ENCODE measurements at regions not wholly inside any gene's neighbourhood (a gene's known extent, or its start where the extent isn't known, plus 50 kb on each side); places are given as distances from the start of the nearest gene placed in this dataset.

DNA sequence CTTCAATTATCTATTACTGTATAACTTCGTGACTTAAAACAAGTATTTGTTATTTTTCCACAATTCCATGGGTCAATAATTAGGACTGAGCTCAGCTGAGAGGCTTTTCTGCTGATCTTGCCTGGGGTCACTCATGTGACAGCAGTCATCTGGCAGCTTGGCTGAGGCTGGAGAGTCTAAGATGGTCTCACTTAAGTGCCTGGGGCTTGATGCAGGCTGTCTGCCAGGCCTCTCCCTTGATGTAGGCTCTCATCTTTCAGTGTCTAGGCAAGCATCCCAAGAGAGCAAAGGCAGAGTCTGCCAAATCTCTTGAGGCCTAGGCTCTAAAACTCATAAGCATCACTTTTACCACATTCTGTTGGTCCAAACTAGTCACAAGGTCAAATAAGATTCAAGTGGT lies 93.2 kb downstream of the NKX2-1 start:
- no peak for DNase-seq (ENCODE audit: low read depth, low spot score)
- RAD21 ChIA-PET (ENCODE audit: low non-redundant PET in 1 of 2, low total read pairs in 2 of 2, uncharacterized antibody in 2 of 2, unreplicated experiment in 2 of 2), result no interaction called here
- no TSS peak for BruUV-seq (replicated peaks)

DNA sequence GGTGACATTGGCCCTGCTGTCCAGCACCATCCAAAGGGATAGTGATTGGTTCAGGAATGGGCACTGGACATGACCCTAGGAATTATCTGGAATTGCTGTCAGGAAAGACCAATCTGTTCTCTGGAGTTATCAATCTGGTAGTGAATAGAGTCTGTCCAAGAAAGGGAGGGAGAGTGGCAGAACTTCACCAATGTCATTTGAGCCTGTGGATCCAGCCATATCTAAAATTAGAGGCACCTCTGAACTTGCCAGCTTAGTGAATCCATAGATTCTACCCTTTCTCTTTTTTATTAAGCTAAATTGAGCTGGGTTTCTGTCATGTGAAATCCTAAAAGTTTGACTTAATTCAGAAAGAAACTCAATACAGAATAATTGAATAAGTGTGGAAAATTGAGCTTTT lies 93.9 kb downstream of the NKX2-1 start:
- DNase-seq (ENCODE audit: low read depth, low spot score) (no peak), ATAC-seq (no peak)
- Histone ChIP-seq H2AFZ (ENCODE audit: low read depth, low read length, poor library complexity, severe bottlenecking) (no peak overlapping the region), H3K4me1 (ENCODE audit: control insufficient read depth in 1 of 2, insufficient read depth in 2 of 2, low read length in 2 of 2) (no peaks in the 10 kb centered on the region), H3K9ac (ENCODE audit: low read length) (no peak overlapping the region), H3K27ac (ENCODE audit: low read depth, low read length) (no peak overlapping the region), H3K9me3 (ENCODE audit: control insufficient read depth in 1 of 2, insufficient read depth in 1 of 2, low read depth in 1 of 2, low read length in 2 of 2) (no peaks in the 10 kb centered on the region), H3K27me3 (ENCODE audit: insufficient read depth, low read length) (0 out of 2 replicates have a peak, but pooled peaks cover 14% of the 10 kb centered on the region), H4K20me1 (ENCODE audit: insufficient read depth) (no peaks in the 10 kb centered on the region), H3K9me2 (ENCODE audit: insufficient read depth) (no peaks in the 10 kb centered on the region), H3K36me3 (ENCODE audit: control insufficient read depth in 1 of 2, insufficient read depth in 2 of 2, low read length in 2 of 2) (no peaks in the 10 kb centered on the region), H3K4me2 (ENCODE audit: low read length) (no peak overlapping the region), H3K79me2 (ENCODE audit: insufficient read depth, low read length) (no peaks in the 10 kb centered on the region), H3K4me3 (replicated peaks in 1 of 2; ENCODE audit: low read depth in 1 of 2, low read length in 2 of 2) (no peak overlapping the region)
- ChIA-PET RAD21 (ENCODE audit: low non-redundant PET in 1 of 2, low total read pairs in 2 of 2, uncharacterized antibody in 2 of 2, unreplicated experiment in 2 of 2) (no interaction called here), CTCF (no interaction called here), POLR2A (no interaction called here)
- BruUV-seq (replicated peaks), result no TSS peak
- intact Hi-C loops (cut with micrococcal nuclease), result no loop called here
- TF ChIP-seq YY1 (IDR thresholded peaks at IDR 0.05; ENCODE audit: extremely low read depth, insufficient replicate concordance, low read depth, low read length), result no peak
- no peak for TF ChIP-seq CBX3 (IDR thresholded peaks at IDR 0.05; ENCODE audit: low read depth)
- no peak for TF ChIP-seq ZNF274 (IDR thresholded peaks at IDR 0.05; ENCODE audit: low read depth, low read length)
- TF ChIP-seq SRF (IDR thresholded peaks at IDR 0.05; ENCODE audit: low read depth), result no peak
- TF ChIP-seq SP1 (IDR thresholded peaks at IDR 0.05; ENCODE audit: low read depth), result no peak
- no peak for TF ChIP-seq ATF3 (IDR thresholded peaks at IDR 0.05)
- no peak for TF ChIP-seq POLR2A (IDR thresholded peaks at IDR 0.05; ENCODE audit: borderline replicate concordance, extremely low read depth, insufficient read depth, insufficient read length)
- no peak for TF ChIP-seq ZFX (IDR thresholded peaks at IDR 0.05)
- TF ChIP-seq, protein P1, sequence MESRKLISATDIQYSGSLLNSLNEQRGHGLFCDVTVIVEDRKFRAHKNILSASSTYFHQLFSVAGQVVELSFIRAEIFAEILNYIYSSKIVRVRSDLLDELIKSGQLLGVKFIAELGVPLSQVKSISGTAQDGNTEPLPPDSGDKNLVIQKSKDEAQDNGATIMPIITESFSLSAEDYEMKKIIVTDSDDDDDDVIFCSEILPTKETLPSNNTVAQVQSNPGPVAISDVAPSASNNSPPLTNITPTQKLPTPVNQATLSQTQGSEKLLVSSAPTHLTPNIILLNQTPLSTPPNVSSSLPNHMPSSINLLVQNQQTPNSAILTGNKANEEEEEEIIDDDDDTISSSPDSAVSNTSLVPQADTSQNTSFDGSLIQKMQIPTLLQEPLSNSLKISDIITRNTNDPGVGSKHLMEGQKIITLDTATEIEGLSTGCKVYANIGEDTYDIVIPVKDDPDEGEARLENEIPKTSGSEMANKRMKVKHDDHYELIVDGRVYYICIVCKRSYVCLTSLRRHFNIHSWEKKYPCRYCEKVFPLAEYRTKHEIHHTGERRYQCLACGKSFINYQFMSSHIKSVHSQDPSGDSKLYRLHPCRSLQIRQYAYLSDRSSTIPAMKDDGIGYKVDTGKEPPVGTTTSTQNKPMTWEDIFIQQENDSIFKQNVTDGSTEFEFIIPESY (IDR thresholded peaks at IDR 0.05; ENCODE audit: extremely low read depth, insufficient replicate concordance, low read length), result no peak
- no peak for TF ChIP-seq TCF7L2 (IDR thresholded peaks at IDR 0.05; ENCODE audit: borderline replicate concordance, extremely low read depth, insufficient read depth, insufficient read length)
- TF ChIP-seq MAX (IDR thresholded peaks at IDR 0.05), result no peak
- TF ChIP-seq POLR2AphosphoS5 (IDR thresholded peaks at IDR 0.05; ENCODE audit: low read depth, low read length), result no peak

More for the DNA sequence above, 93.2 kb downstream of the NKX2-1 start:
- intact Hi-C loops (cut with micrococcal nuclease), result no loop called here
- no peaks in the 10 kb centered on the region for H3K36me3 ChIP-seq (ENCODE audit: control insufficient read depth in 1 of 2, insufficient read depth in 2 of 2, low read length in 2 of 2)
- H3K4me3 ChIP-seq (replicated peaks in 1 of 2; ENCODE audit: low read depth in 1 of 2, low read length in 2 of 2), result no peak overlapping the region
- H3K9me3 ChIP-seq (ENCODE audit: control insufficient read depth in 1 of 2, insufficient read depth in 1 of 2, low read depth in 1 of 2, low read length in 2 of 2), result no peaks in the 10 kb centered on the region
- H2AFZ ChIP-seq (ENCODE audit: low read depth, low read length, poor library complexity, severe bottlenecking), result no peak overlapping the region
- POLR2A ChIA-PET, result no interaction called here
- no peaks in the 10 kb centered on the region for H3K79me2 ChIP-seq (ENCODE audit: insufficient read depth, low read length)
- H3K4me2 ChIP-seq (ENCODE audit: low read length), result no peak overlapping the region
- no peaks in the 10 kb centered on the region for H3K9me2 ChIP-seq (ENCODE audit: insufficient read depth)
- H3K4me1 ChIP-seq (ENCODE audit: control insufficient read depth in 1 of 2, insufficient read depth in 2 of 2, low read length in 2 of 2), result no peaks in the 10 kb centered on the region
- H4K20me1 ChIP-seq (ENCODE audit: insufficient read depth), result no peaks in the 10 kb centered on the region
- no peak for TF ChIP-seq EGR1 (IDR thresholded peaks at IDR 0.05; ENCODE audit: low read depth)
- no peak for TF ChIP-seq YY1 (IDR thresholded peaks at IDR 0.05; ENCODE audit: extremely low read depth, insufficient replicate concordance, low read depth, low read length)
- TF ChIP-seq ZNF274 (IDR thresholded peaks at IDR 0.05; ENCODE audit: low read depth, low read length), result no peak
- no peak for TF ChIP-seq POLR2AphosphoS5 (IDR thresholded peaks at IDR 0.05; ENCODE audit: low read depth, low read length)
- no peak for TF ChIP-seq JUND (IDR thresholded peaks at IDR 0.05)
- TF ChIP-seq CEBPB (IDR thresholded peaks at IDR 0.05; ENCODE audit: low read depth), result no peak
- TF ChIP-seq POLR2A (IDR thresholded peaks at IDR 0.05; ENCODE audit: borderline replicate concordance, extremely low read depth, insufficient read depth, insufficient read length), result no peak
- TF ChIP-seq RAD21 (IDR thresholded peaks at IDR 0.05; ENCODE audit: low read depth), result no peak
- TF ChIP-seq TCF7L2 (IDR thresholded peaks at IDR 0.05; ENCODE audit: borderline replicate concordance, extremely low read depth, insufficient read depth, insufficient read length), result no peak
- no peak for TF ChIP-seq SRF (IDR thresholded peaks at IDR 0.05; ENCODE audit: low read depth)
- CTCF ChIA-PET, result no interaction called here
- no peak overlapping the region for H3K9ac ChIP-seq (ENCODE audit: low read length)
- H3K27me3 ChIP-seq (ENCODE audit: insufficient read depth, low read length), result 0 out of 2 replicates have a peak, but pooled peaks cover 14% of the 10 kb centered on the region
- no peak for ATAC-seq
- no peak overlapping the region for H3K27ac ChIP-seq (ENCODE audit: low read depth, low read length)

Measured in HCT116 (cell line).